PFSK-1 (cell line): ENCODE measurements at regions not wholly inside any gene's neighbourhood (a gene's known extent, or its start where the extent isn't known, plus 50 kb on each side); places are given as distances from the start of the nearest gene placed in this dataset.

Source experiments
- FOXP2 ChIP-seq: optimal IDR thresholded peaks from 2 replicates; pipeline ENCODE3; 2011; ENCODE audit warnings: borderline replicate concordance, control low read depth, inconsistent platforms; ENCODE audit not compliant: insufficient read depth; ENCODE audit errors: extremely low read length, extremely low read depth
- POLR2AphosphoS5 ChIP-seq: IDR thresholded peaks from 2 replicates; pipeline ENCODE4 v1.6.1; 2012; ENCODE audit warnings: low read depth, mild to moderate bottlenecking, control low read depth, low read length, moderate library complexity
- REST ChIP-seq, 2 experiments: IDR thresholded peaks; 2 replicates each; pipeline versions ENCODE4 v1.6.1 to v1.8.0; 2011 to 2012; ENCODE audit warnings: low read depth in 2 of 2, low read length in 2 of 2, control low read depth in 1 of 2, inconsistent platforms in 1 of 2, mild to moderate bottlenecking in 1 of 2, moderate library complexity in 1 of 2; ENCODE audit not compliant: insufficient read depth in 1 of 2
- SIN3A ChIP-seq: IDR thresholded peaks from 2 replicates; pipeline ENCODE4 v1.6.1; 2012; ENCODE audit warnings: mild to moderate bottlenecking, low read length, moderate library complexity, borderline replicate concordance; ENCODE audit not compliant: insufficient read depth
- TAF1 ChIP-seq: IDR thresholded peaks from 2 replicates; pipeline ENCODE4 v1.6.1; 2012; ENCODE audit warnings: low read length, control low read depth, borderline replicate concordance; ENCODE audit not compliant: insufficient read depth

- TF ChIP-seq REST (IDR thresholded peaks at IDR 0.05; ENCODE audit: insufficient read depth in 1 of 2, low read depth in 2 of 2, low read length in 2 of 2) (no peak), SIN3A (no peak), POLR2AphosphoS5 (no peak), TAF1 (no peak), FOXP2 (no peak)
These were observed 452.8 kb upstream of the THBS1 start for GRCh38 chr15:39127925-39128617.

GRCh38 chr15:39128746-39129145, 452.1 kb upstream of the THBS1 start:
- TF ChIP-seq FOXP2 = no peak
- TF ChIP-seq SIN3A = no peak
- TF ChIP-seq POLR2AphosphoS5 = no peak
- TF ChIP-seq REST (IDR thresholded peaks at IDR 0.05; ENCODE audit: insufficient read depth in 1 of 2, low read depth in 2 of 2, low read length in 2 of 2) = no peak
- no peak for TF ChIP-seq TAF1

GRCh38 chr15:39130556-39131379, 450.1 kb upstream of the THBS1 start:
- TF ChIP-seq REST (IDR thresholded peaks at IDR 0.05; ENCODE audit: insufficient read depth in 1 of 2, low read depth in 2 of 2, low read length in 2 of 2) (no peak), POLR2AphosphoS5 (no peak), FOXP2 (no peak), SIN3A (no peak), TAF1 (no peak)

- TF ChIP-seq FOXP2 (no peak), REST (IDR thresholded peaks at IDR 0.05; ENCODE audit: insufficient read depth in 1 of 2, low read depth in 2 of 2, low read length in 2 of 2) (no peak), TAF1 (no peak), SIN3A (no peak), POLR2AphosphoS5 (no peak)
These were observed 449.3 kb upstream of the THBS1 start for GRCh38 chr15:39131609-39132008.
